ENCODE measurements at regions not wholly inside any gene's neighbourhood (a gene's known extent, or its start where the extent isn't known, plus 50 kb on each side); places are given as distances from the start of the nearest gene placed in this dataset.

DNA sequence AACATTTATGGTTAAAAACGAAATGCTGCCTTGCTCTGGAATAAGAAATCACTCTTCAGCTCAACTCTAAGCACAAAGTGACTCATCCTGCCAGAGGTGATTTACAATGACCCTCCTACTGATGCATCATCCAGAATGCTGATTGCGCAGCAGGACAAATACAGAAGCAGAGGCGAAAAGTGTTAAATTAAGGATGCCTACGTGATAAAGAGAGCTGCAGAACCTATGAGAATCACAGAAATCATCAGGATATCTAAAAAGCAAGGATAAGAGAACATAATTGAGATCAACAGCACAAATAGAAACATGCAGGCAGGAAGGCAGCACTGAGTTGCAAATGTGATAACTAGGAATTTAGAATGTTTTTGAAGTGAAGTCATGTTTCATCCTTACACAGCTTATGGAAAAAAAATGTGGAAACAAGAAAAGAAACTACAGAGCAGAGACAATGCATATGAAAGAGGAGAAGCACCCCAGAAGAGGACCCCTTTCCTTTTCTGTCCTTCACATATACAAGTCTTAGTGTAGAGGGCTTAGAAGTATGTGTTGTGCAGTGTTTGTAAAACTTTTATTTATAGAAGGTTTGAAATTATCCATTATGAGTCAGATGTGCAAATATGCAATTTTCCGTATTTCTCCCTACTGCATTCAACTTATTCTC is 188.4 kb downstream of the SLC7A11 start:
- peak; percentile 94 for DNase-seq
- peak; percentile 81 for ATAC-seq (ENCODE audit: low read depth)
- Histone ChIP-seq H2AFZ (replicated peaks; ENCODE audit: low read length, poor library complexity) (no peak overlapping the region), H2BK5ac (ENCODE audit: low read depth, low read length, poor library complexity, severe bottlenecking) (peak overlapping the region; percentile 100), H2AK9ac (replicated peaks; ENCODE audit: low read depth, low read length, poor library complexity) (no peak overlapping the region), H3K9me1 (ENCODE audit: insufficient read depth, low read length) (peaks cover 7% of the 10 kb centered on the region), H3K27me3 (ENCODE audit: control insufficient read depth, insufficient read depth, low read length) (no peaks in the 10 kb centered on the region), H4K91ac (ENCODE audit: insufficient read depth, low read depth, low read length) (peak overlapping the region; percentile 87), H3K14ac (replicated peaks; ENCODE audit: low read depth, low read length) (peak overlapping the region; percentile 77), H3K18ac (ENCODE audit: low read depth, low read length) (peak overlapping the region; percentile 98), H4K20me1 (ENCODE audit: insufficient read depth, low read length) (no peaks in the 10 kb centered on the region), H3K4me1 (ENCODE audit: control insufficient read depth, insufficient read depth, low read length) (peaks cover 26% of the 10 kb centered on the region), H2BK120ac (ENCODE audit: low read depth, low read length) (peak overlapping the region; percentile 97), H3K56ac (ENCODE audit: extremely low read depth, insufficient read depth, low read length) (peak overlapping the region; percentile 98), H4K8ac (ENCODE audit: low read depth in 2 of 2, low read length in 2 of 2) (peak overlapping the region; percentile 86 to 91), H3K27ac (ENCODE audit: insufficient read depth, low read length) (peak overlapping the region; percentile 80), H3K4ac (ENCODE audit: low read depth, low read length) (peak overlapping the region; percentile 90; the same call in 1 of the 2 replicates), H4K5ac (ENCODE audit: low read depth, low read length) (peak overlapping the region; percentile 89; the same call in 1 of the 2 replicates), H3K36me3 (ENCODE audit: control insufficient read depth, insufficient read depth, low read length) (no peaks in the 10 kb centered on the region), H2BK15ac (ENCODE audit: low read depth, low read length) (peak overlapping the region; percentile 57; the same call in 2 of the 3 replicates), H3K79me1 (ENCODE audit: low read depth in 1 of 2, low read length in 2 of 2) (peaks cover 0 to 4% of the 10 kb centered on the region in 2 experiments; a peak in 1 of 4 replicates), H3K23ac (ENCODE audit: low read depth, low read length) (peak overlapping the region; percentile 95), H3K4me2 (ENCODE audit: low read depth, low read length) (peak overlapping the region; percentile 95), H3K4me3 (ENCODE audit: insufficient read depth, low read depth, low read length) (peak overlapping the region; percentile 37), H2BK20ac (ENCODE audit: low read depth, low read length) (peak overlapping the region; percentile 91), H3K9ac (ENCODE audit: low read depth, low read length) (peak overlapping the region; percentile 47; the same call in 1 of the 2 replicates), H3K9me3 (ENCODE audit: control insufficient read depth, insufficient read depth, low read length) (no peaks in the 10 kb centered on the region), H2AK5ac (ENCODE audit: low read depth, low read length) (peak overlapping the region; percentile 23; the same call in 1 of the 2 replicates)
- WGBS, 2 experiments (ENCODE audit: extremely low coverage in 2 of 2, insufficient read length in 1 of 2) = no CpG with 5 or more reads among the region's 5 CpGs
- TSS peak; percentile 73 for BruUV-seq (replicated peaks)
- ChIA-PET POLR2A (ENCODE audit: unreplicated experiment) (interaction anchor here (0.5 kb wide), 1 partner anchor 8 kb away, joined by 5 read pairs; no protein-coding TSS in a partner anchor), CTCF (interaction anchor here (0.6 to 1.3 kb wide), 6 partner anchors 9 to 122 kb away, joined by 3 to 4 read pairs (median 3); no protein-coding TSS in a partner anchor)
- intact Hi-C loops (cut with micrococcal nuclease) = no loop called here
- in situ Hi-C loops (cut with MboI; ENCODE audit: low sequenced_read_pairs) = no loop called here
- dilution Hi-C loops (cut with HindIII; ENCODE audit: low sequenced_read_pairs, unreplicated experiment) = no loop called here
- peak; percentile 94 for TF ChIP-seq CEBPB (IDR thresholded peaks at IDR 0.05; ENCODE audit: low read depth, low read length)
- no peak for TF ChIP-seq POLR2A (IDR thresholded peaks at IDR 0.05; ENCODE audit: low read depth, low read length)
- no peak for TF ChIP-seq SMC3 (IDR thresholded peaks at IDR 0.05; ENCODE audit: low read depth, low read length)
- TF ChIP-seq NFE2L2 (IDR thresholded peaks at IDR 0.05; ENCODE audit: low read depth, low read length) = no peak
- TF ChIP-seq MXI1 (IDR thresholded peaks at IDR 0.05; ENCODE audit: borderline replicate concordance, low read depth, low read length) = no peak
- TF ChIP-seq BHLHE40 (IDR thresholded peaks at IDR 0.05; ENCODE audit: low read depth, low read length) = peak; percentile 66
- TF ChIP-seq, protein P1, sequence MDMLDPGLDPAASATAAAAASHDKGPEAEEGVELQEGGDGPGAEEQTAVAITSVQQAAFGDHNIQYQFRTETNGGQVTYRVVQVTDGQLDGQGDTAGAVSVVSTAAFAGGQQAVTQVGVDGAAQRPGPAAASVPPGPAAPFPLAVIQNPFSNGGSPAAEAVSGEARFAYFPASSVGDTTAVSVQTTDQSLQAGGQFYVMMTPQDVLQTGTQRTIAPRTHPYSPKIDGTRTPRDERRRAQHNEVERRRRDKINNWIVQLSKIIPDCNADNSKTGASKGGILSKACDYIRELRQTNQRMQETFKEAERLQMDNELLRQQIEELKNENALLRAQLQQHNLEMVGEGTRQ (IDR thresholded peaks at IDR 0.05; ENCODE audit: low read depth, low read length) = no peak
- TF ChIP-seq MAZ (IDR thresholded peaks at IDR 0.05; ENCODE audit: borderline replicate concordance, low read depth, low read length) = no peak
- peak; percentile 98 for TF ChIP-seq FOS (IDR thresholded peaks at IDR 0.05; ENCODE audit: low read depth, low read length)
- no peak for TF ChIP-seq RFX5 (IDR thresholded peaks at IDR 0.05; ENCODE audit: low read depth, low read length)
- TF ChIP-seq RCOR1 (IDR thresholded peaks at IDR 0.05; ENCODE audit: insufficient replicate concordance, low read length) = peak; percentile 51
- peak; percentile 8; the same call in 1 of the 2 replicates for TF ChIP-seq RAD21 (IDR thresholded peaks at IDR 0.05; ENCODE audit: low read length)
- peak; percentile 86 for TF ChIP-seq MAFK (IDR thresholded peaks at IDR 0.05; ENCODE audit: low read depth, low read length)
- TF ChIP-seq, protein P2, sequence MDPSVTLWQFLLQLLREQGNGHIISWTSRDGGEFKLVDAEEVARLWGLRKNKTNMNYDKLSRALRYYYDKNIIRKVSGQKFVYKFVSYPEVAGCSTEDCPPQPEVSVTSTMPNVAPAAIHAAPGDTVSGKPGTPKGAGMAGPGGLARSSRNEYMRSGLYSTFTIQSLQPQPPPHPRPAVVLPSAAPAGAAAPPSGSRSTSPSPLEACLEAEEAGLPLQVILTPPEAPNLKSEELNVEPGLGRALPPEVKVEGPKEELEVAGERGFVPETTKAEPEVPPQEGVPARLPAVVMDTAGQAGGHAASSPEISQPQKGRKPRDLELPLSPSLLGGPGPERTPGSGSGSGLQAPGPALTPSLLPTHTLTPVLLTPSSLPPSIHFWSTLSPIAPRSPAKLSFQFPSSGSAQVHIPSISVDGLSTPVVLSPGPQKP (IDR thresholded peaks at IDR 0.05; ENCODE audit: borderline replicate concordance, low read depth, low read length) = no peak
- TF ChIP-seq, protein P3, sequence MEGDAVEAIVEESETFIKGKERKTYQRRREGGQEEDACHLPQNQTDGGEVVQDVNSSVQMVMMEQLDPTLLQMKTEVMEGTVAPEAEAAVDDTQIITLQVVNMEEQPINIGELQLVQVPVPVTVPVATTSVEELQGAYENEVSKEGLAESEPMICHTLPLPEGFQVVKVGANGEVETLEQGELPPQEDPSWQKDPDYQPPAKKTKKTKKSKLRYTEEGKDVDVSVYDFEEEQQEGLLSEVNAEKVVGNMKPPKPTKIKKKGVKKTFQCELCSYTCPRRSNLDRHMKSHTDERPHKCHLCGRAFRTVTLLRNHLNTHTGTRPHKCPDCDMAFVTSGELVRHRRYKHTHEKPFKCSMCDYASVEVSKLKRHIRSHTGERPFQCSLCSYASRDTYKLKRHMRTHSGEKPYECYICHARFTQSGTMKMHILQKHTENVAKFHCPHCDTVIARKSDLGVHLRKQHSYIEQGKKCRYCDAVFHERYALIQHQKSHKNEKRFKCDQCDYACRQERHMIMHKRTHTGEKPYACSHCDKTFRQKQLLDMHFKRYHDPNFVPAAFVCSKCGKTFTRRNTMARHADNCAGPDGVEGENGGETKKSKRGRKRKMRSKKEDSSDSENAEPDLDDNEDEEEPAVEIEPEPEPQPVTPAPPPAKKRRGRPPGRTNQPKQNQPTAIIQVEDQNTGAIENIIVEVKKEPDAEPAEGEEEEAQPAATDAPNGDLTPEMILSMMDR (conservative IDR thresholded peaks at IDR 0.05; ENCODE audit: low read depth, low read length) = no peak

Data from IMR-90 (cell line).